Pancreas (tissue), 10 donors: ENCODE measurements at regions not wholly inside any gene's neighbourhood (a gene's known extent, or its start where the extent isn't known, plus 50 kb on each side); places are given as distances from the start of the nearest gene placed in this dataset.

Experiments used
- ATAC-seq, 4 donors: fragments of 200-7000 bp; cut with Tn5 transposase; one replicate each; pipeline versions ENCODE4 v1.8.0 to v1.9.1; 2020; ENCODE audit warnings: mild to moderate bottlenecking in 4 of 4, moderate library complexity in 4 of 4
- DNase-seq, 6 donors: peaks; one replicate each; pipeline ENCODE4 v3.0.0-alpha.2; 2020
- FAIRE-seq: peaks from 2 replicates; lab custom pipeline; 2012; peaks lifted over from hg19 to GRCh38; lab: Jason Lieb, UNC
- H3K27ac ChIP-seq, 4 donors: fragments of 200-600 bp; sonication (generic); 1 replicate in 3 of 4; 2 replicates in 1 of 4; pipeline versions ENCODE4 v1.5.0 to v1.8.0; 2020
- H3K27me3 ChIP-seq, 4 donors: fragments of 200-600 bp; one replicate each; pipeline ENCODE4 v1.8.0; 2021
- H3K36me3 ChIP-seq, 3 donors: fragments of 200-600 bp; sonication (generic) in 1 of 3; one replicate each; pipeline versions ENCODE4 v1.5.0 to v1.8.0; 2020 to 2021
- H3K4me1 ChIP-seq, 3 donors: fragments of 200-600 bp; one replicate each; pipeline ENCODE4 v1.8.0; 2021
- H3K4me3 ChIP-seq, 4 donors: fragments of 200-600 bp; sonication (generic) in 2 of 4; one replicate each; pipeline versions ENCODE4 v1.5.0 to v1.8.0; 2020 to 2021
- H3K9me3 ChIP-seq, 4 donors: fragments of 200-600 bp; one replicate each; pipeline ENCODE4 v1.8.0; 2021
- WGBS, 2 donors: extraction: QIAGEN DNeasy Blood & Tissue Kit; methylation state at CpG; one replicate each; pipeline ENCODE4 v1.1.7; 2013; 5-methylcytosine and 5-hydroxymethylcytosine counted together
- intact Hi-C, 3 donors: fragments of 100-400 bp; cut with DNase I; formaldehyde crosslinking; loops; one replicate each; pipeline versions ENCODE4 v1.11.1 to v1.14.2; 2022
- TF ChIP-seq, protein P1 (sequence below), 4 donors: fragments of 200-600 bp; sonication (generic) in 3 of 4; IDR thresholded peaks; one replicate each; pipeline versions ENCODE4 v1.5.0 to v1.8.0; 2021; ENCODE audit warnings: antibody characterized with exemption in 4 of 4
- donor health status: healthy with polysubstance abuse.
- donor health status: DM: no; HTN: no; CAD: no; lungs with moderate emphysema.
- donor health status: DM: no; HTN: no; CAD: no.
- donor health status: control.
- donor health status: control.
- donor health status: Bipolar disorder and iron deficiency.
- donor health status: DM: yes; HTN: yes; CAD: no.
- donor health status: DM: no; HTN: no; CAD: no.
- donor health status: DM: no; HTN: no; CAD: no.
- donor health status: DM: yes; HTN: yes; CAD: no.

- WGBS, 2 donors = 62 to 69% methylated on average over 4 of the region's 4 CpGs
- no peak overlapping the region for H3K27ac ChIP-seq
- H3K9me3 ChIP-seq = no peaks in the 10 kb centered on the region
- ATAC-seq (peak in 1 of 4 donors; percentile 14), DNase-seq (no peak), FAIRE-seq (no peak)
- intact Hi-C loops = no loop called here
- H3K36me3 ChIP-seq = no peaks in the 10 kb centered on the region
- H3K4me1 ChIP-seq = no peaks in the 10 kb centered on the region
- no peak overlapping the region for H3K4me3 ChIP-seq
- H3K27me3 ChIP-seq = no peaks in the 10 kb centered on the region
- TF ChIP-seq, protein P1, sequence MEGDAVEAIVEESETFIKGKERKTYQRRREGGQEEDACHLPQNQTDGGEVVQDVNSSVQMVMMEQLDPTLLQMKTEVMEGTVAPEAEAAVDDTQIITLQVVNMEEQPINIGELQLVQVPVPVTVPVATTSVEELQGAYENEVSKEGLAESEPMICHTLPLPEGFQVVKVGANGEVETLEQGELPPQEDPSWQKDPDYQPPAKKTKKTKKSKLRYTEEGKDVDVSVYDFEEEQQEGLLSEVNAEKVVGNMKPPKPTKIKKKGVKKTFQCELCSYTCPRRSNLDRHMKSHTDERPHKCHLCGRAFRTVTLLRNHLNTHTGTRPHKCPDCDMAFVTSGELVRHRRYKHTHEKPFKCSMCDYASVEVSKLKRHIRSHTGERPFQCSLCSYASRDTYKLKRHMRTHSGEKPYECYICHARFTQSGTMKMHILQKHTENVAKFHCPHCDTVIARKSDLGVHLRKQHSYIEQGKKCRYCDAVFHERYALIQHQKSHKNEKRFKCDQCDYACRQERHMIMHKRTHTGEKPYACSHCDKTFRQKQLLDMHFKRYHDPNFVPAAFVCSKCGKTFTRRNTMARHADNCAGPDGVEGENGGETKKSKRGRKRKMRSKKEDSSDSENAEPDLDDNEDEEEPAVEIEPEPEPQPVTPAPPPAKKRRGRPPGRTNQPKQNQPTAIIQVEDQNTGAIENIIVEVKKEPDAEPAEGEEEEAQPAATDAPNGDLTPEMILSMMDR (IDR thresholded peaks at IDR 0.05) = no peak
These were observed 56.8 kb upstream of the TGFBR2 start for GRCh38 chr3:30549600-30549999.

GRCh38 chr3:30550246-30550645 is 56.2 kb upstream of the TGFBR2 start:
- Histone ChIP-seq H3K4me1 (no peaks in the 10 kb centered on the region), H3K27me3 (no peaks in the 10 kb centered on the region), H3K36me3 (no peaks in the 10 kb centered on the region), H3K4me3 (no peak overlapping the region), H3K9me3 (no peaks in the 10 kb centered on the region), H3K27ac (no peak overlapping the region)
- ATAC-seq (no peak), FAIRE-seq (no peak), DNase-seq (no peak)
- intact Hi-C loops = no loop called here
- TF ChIP-seq, protein P1 (IDR thresholded peaks at IDR 0.05) = no peak

GRCh38 chr3:30551266-30551665 is 55.1 kb upstream of the TGFBR2 start:
- no peak for FAIRE-seq
- intact Hi-C loops = no loop called here
- H3K36me3 ChIP-seq = no peaks in the 10 kb centered on the region
- H3K27me3 ChIP-seq = no peaks in the 10 kb centered on the region
- DNase-seq = no peak
- TF ChIP-seq, protein P1 (IDR thresholded peaks at IDR 0.05) = no peak
- H3K4me3 ChIP-seq = no peak overlapping the region
- H3K9me3 ChIP-seq = no peaks in the 10 kb centered on the region
- no peak overlapping the region for H3K27ac ChIP-seq
- no peaks in the 10 kb centered on the region for H3K4me1 ChIP-seq
- 91 to 96% methylated on average over 2 of the region's 2 CpGs for WGBS, 2 donors
- no peak for ATAC-seq

GRCh38 chr3:30551927-30552326 is 54.5 kb upstream of the TGFBR2 start:
- Histone ChIP-seq H3K27me3 (no peaks in the 10 kb centered on the region), H3K36me3 (no peaks in the 10 kb centered on the region), H3K9me3 (no peaks in the 10 kb centered on the region), H3K4me3 (no peak overlapping the region), H3K4me1 (no peaks in the 10 kb centered on the region), H3K27ac (no peak overlapping the region)
- no peak for ATAC-seq
- FAIRE-seq = no peak
- no peak for DNase-seq
- intact Hi-C loops = no loop called here
- TF ChIP-seq, protein P1 (IDR thresholded peaks at IDR 0.05) = no peak
- 85 to 87% methylated on average over 1 of the region's 1 CpG for WGBS, 2 donors

DNA sequence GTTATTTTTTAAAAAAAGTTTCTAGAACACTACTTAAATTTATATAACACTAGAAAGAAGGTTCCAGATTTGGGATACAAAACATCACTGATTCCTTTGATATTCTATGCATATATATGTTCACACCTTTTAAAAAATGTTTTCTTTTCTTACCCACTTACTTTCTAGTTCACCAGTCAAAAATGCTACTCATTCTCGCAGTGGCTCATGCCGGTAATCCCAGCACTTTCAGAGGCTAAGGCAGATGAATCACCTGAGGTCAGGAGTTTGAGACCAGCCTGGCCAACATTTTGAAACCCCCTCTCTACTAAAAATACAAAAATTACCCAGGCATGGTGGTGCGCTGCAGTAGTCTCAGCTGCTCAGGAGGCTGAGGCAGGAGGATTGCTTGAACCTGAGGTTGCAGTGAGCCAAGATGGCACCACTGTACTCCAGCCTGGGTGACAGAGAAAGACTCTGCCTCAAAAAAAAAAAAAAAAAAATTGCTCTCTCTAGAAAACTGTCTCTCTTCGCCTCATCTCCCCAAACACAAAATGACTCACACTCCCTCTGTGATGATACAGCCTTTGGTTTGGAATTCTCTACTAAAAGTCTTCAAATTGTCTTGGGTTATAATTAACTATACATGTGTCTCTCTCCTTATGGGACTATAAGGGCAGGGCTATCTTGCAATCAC is 52.6 kb upstream of the TGFBR2 start:
- 95 to 99% methylated on average over 4 of the region's 4 CpGs for WGBS, 2 donors

More for the DNA sequence above, 52.6 kb upstream of the TGFBR2 start:
- no peaks in the 10 kb centered on the region for H3K9me3 ChIP-seq
- no peaks in the 10 kb centered on the region for H3K27me3 ChIP-seq
- TF ChIP-seq, protein P1 (IDR thresholded peaks at IDR 0.05) = no peak
- intact Hi-C loops = no loop called here
- FAIRE-seq (no peak), DNase-seq (no peak), ATAC-seq (no peak)
- H3K27ac ChIP-seq = no peak overlapping the region
- no peaks in the 10 kb centered on the region for H3K36me3 ChIP-seq
- no peak overlapping the region for H3K4me3 ChIP-seq
- no peaks in the 10 kb centered on the region for H3K4me1 ChIP-seq
